ENCODE measurements at regions not wholly inside any gene's neighbourhood (a gene's known extent, or its start where the extent isn't known, plus 50 kb on each side); places are given as distances from the start of the nearest gene placed in this dataset.

- Histone ChIP-seq H3K27ac (no peak overlapping the region), H3K9me3 (no peaks in the 10 kb centered on the region), H3K4me1 (no peaks in the 10 kb centered on the region), H3K27me3 (no peaks in the 10 kb centered on the region), H3K4me3 (no peak overlapping the region), H3K36me3 (no peaks in the 10 kb centered on the region)
- intact Hi-C loops (cut with DNase I) = no loop called here
- TF ChIP-seq POLR2AphosphoS5 (IDR thresholded peaks at IDR 0.05; ENCODE audit: insufficient read depth in 1 of 2, low read depth in 1 of 2) (no peak), CTCF (IDR thresholded peaks at IDR 0.05) (no peak), POLR2A (IDR thresholded peaks at IDR 0.05) (no peak)
- no peak for DNase-seq (ENCODE audit: extremely low spot score in 2 of 2)
These were observed 443.0 kb upstream of the MKI67 start for GRCh38 chr10:128568990-128569945.

GRCh38 chr10:128570319-128570995, 444.2 kb upstream of the MKI67 start:
- no peaks in the 10 kb centered on the region for H3K9me3 ChIP-seq
- no peak overlapping the region for H3K27ac ChIP-seq

GRCh38 chr10:128571071-128571470, 444.8 kb upstream of the MKI67 start:
- no peak overlapping the region for H3K4me3 ChIP-seq
- H3K4me1 ChIP-seq = no peaks in the 10 kb centered on the region
- no peaks in the 10 kb centered on the region for H3K36me3 ChIP-seq
- intact Hi-C loops (cut with DNase I) = no loop called here
- no peaks in the 10 kb centered on the region for H3K9me3 ChIP-seq
- DNase-seq (ENCODE audit: extremely low spot score in 2 of 2) = no peak
- no peak overlapping the region for H3K27ac ChIP-seq
- H3K27me3 ChIP-seq = no peaks in the 10 kb centered on the region
- TF ChIP-seq POLR2A (IDR thresholded peaks at IDR 0.05) (no peak), CTCF (IDR thresholded peaks at IDR 0.05) (no peak), POLR2AphosphoS5 (IDR thresholded peaks at IDR 0.05; ENCODE audit: insufficient read depth in 1 of 2, low read depth in 1 of 2) (no peak)

More at GRCh38 chr10:128570319-128570995, 444.2 kb upstream of the MKI67 start:
- TF ChIP-seq POLR2A (IDR thresholded peaks at IDR 0.05) (no peak), CTCF (IDR thresholded peaks at IDR 0.05) (no peak), POLR2AphosphoS5 (IDR thresholded peaks at IDR 0.05; ENCODE audit: insufficient read depth in 1 of 2, low read depth in 1 of 2) (no peak)
- no peak for DNase-seq (ENCODE audit: extremely low spot score in 2 of 2)
- H3K36me3 ChIP-seq = no peaks in the 10 kb centered on the region
- no peaks in the 10 kb centered on the region for H3K4me1 ChIP-seq
- intact Hi-C loops (cut with DNase I) = no loop called here
- no peak overlapping the region for H3K4me3 ChIP-seq
- no peaks in the 10 kb centered on the region for H3K27me3 ChIP-seq

GRCh38 chr10:128571745-128572144, 445.5 kb upstream of the MKI67 start:
- TF ChIP-seq POLR2A (IDR thresholded peaks at IDR 0.05) (no peak), CTCF (IDR thresholded peaks at IDR 0.05) (no peak), POLR2AphosphoS5 (IDR thresholded peaks at IDR 0.05; ENCODE audit: insufficient read depth in 1 of 2, low read depth in 1 of 2) (no peak)
- intact Hi-C loops (cut with DNase I) = no loop called here
- Histone ChIP-seq H3K9me3 (no peaks in the 10 kb centered on the region), H3K27ac (no peak overlapping the region), H3K4me1 (no peaks in the 10 kb centered on the region), H3K36me3 (no peaks in the 10 kb centered on the region), H3K27me3 (no peaks in the 10 kb centered on the region), H3K4me3 (no peak overlapping the region)
- DNase-seq (ENCODE audit: extremely low spot score in 2 of 2) = no peak
